Neural cell (in vitro differentiated cells): ENCODE measurements at regions not wholly inside any gene's neighbourhood (a gene's known extent, or its start where the extent isn't known, plus 50 kb on each side); places are given as distances from the start of the nearest gene placed in this dataset.

ENCODE experiments used
- H2AFZ ChIP-seq: fragments of 200-600, 300-800 bp; sonication (generic), shearing (Covaris generic); 2 replicates; pipeline ENCODE4 v1.6.0; 2014; ENCODE audit warnings: low read depth, mild to moderate bottlenecking, antibody characterized with exemption, low read length, moderate library complexity
- H3F3A ChIP-seq: fragments of 200-600 bp; shearing (Covaris generic); 2 replicates; pipeline ENCODE4 v1.6.1; 2016; ENCODE audit warnings: mild to moderate bottlenecking, moderate library complexity, mixed read lengths, antibody characterized with exemption, low read length; ENCODE audit not compliant: insufficient read depth, poor library complexity, severe bottlenecking
- H3K27ac ChIP-seq: fragments of 200-600, 300-800 bp; sonication (generic), shearing (Covaris generic); 2 replicates; pipeline ENCODE4 v1.5.1; 2014; ENCODE audit warnings: mild to moderate bottlenecking, low read length, moderate library complexity
- H3K27me3 ChIP-seq: fragments of 300-800, 200-600 bp; sonication (generic), shearing (Covaris generic); 2 replicates; pipeline ENCODE4 v1.6.0; 2014; ENCODE audit warnings: mild to moderate bottlenecking, low read depth, low read length, moderate library complexity; ENCODE audit not compliant: insufficient read depth
- H3K36me3 ChIP-seq: fragments of 300-800, 200-600 bp; sonication (generic), shearing (Covaris generic); 2 replicates; pipeline ENCODE4 v1.5.1; 2014; ENCODE audit warnings: mild to moderate bottlenecking, antibody characterized with exemption, low read length, moderate library complexity; ENCODE audit not compliant: insufficient read depth
- H3K4me2 ChIP-seq: fragments of 300-800, 200-600 bp; sonication (generic), shearing (Covaris generic); 2 replicates; pipeline ENCODE4 v1.6.0; 2014; ENCODE audit warnings: mild to moderate bottlenecking, low read length
- H3K4me3 ChIP-seq: fragments of 300-800, 200-600 bp; sonication (generic), shearing (Covaris generic); 2 replicates; pipeline ENCODE4 v1.5.1; 2014; ENCODE audit warnings: mild to moderate bottlenecking, low read length, moderate library complexity
- H3K79me2 ChIP-seq: fragments of 200-600 bp; shearing (Covaris generic); replicated peaks from 2 replicates; pipeline ENCODE4 v1.6.0; 2014; ENCODE audit warnings: mild to moderate bottlenecking, low read length, moderate library complexity; ENCODE audit not compliant: insufficient read depth
- H3K9ac ChIP-seq: fragments of 300-800, 200-600 bp; sonication (generic), shearing (Covaris generic); 2 replicates; pipeline ENCODE4 v1.6.1; 2016; ENCODE audit warnings: mild to moderate bottlenecking, low read length, mixed read lengths
- H3K9me2 ChIP-seq: fragments of 200-600 bp; shearing (Covaris generic); 2 replicates; pipeline ENCODE4 v1.6.1; 2016; ENCODE audit warnings: mild to moderate bottlenecking, low read length, mixed read lengths; ENCODE audit not compliant: insufficient read depth
- H3K9me3 ChIP-seq: fragments of 200-600, 300-800 bp; sonication (generic), shearing (Covaris generic); 2 replicates; pipeline ENCODE4 v1.6.1; 2016; ENCODE audit warnings: mild to moderate bottlenecking, mixed run types, low read length, moderate library complexity, mixed read lengths
- H4K20me1 ChIP-seq: fragments of 200-600 bp; shearing (Covaris generic); 2 replicates; pipeline ENCODE4 v1.6.1; 2016; ENCODE audit warnings: mild to moderate bottlenecking, mixed run types; ENCODE audit not compliant: insufficient read depth
- EP300 ChIP-seq: fragments of 450-650 bp; conservative IDR thresholded peaks from 2 replicates; pipeline ENCODE4 v1.6.1; 2014; ENCODE audit warnings: antibody characterized with exemption, mild to moderate bottlenecking, moderate library complexity; ENCODE audit not compliant: poor library complexity, severe bottlenecking
- EZH2 ChIP-seq: fragments of 200-600, 300-800 bp; shearing (Covaris generic), sonication (generic); IDR thresholded peaks from 2 replicates; pipeline ENCODE4 v1.6.1; 2014; ENCODE audit warnings: antibody characterized with exemption, low read length, borderline replicate concordance, mild to moderate bottlenecking; ENCODE audit not compliant: insufficient read depth, poor library complexity, severe bottlenecking
- MXI1 ChIP-seq: fragments of 450-650 bp; conservative IDR thresholded peaks from 2 replicates; pipeline ENCODE4 v1.6.1; 2014; ENCODE audit warnings: antibody characterized with exemption, mild to moderate bottlenecking; ENCODE audit not compliant: poor library complexity, severe bottlenecking
- POLR2AphosphoS5 ChIP-seq: IDR thresholded peaks from 2 replicates; pipeline ENCODE4 v1.6.1; 2012
- RAD21 ChIP-seq: fragments of 450-650 bp; conservative IDR thresholded peaks from 2 replicates; pipeline ENCODE4 v1.6.1; 2014; ENCODE audit warnings: antibody characterized with exemption, mild to moderate bottlenecking, moderate library complexity
- SMC3 ChIP-seq: fragments of 450-650 bp; conservative IDR thresholded peaks from 2 replicates; pipeline ENCODE4 v1.6.1; 2014; ENCODE audit warnings: antibody characterized with exemption, mild to moderate bottlenecking, moderate library complexity; ENCODE audit not compliant: poor library complexity
- TAF1 ChIP-seq: IDR thresholded peaks from 2 replicates; pipeline ENCODE4 v1.6.1; 2012; ENCODE audit warnings: low read depth
- TF ChIP-seq, protein P1 (sequence below): fragments of 450-650 bp; IDR thresholded peaks from 2 replicates; pipeline ENCODE4 v1.5.1; 2014; ENCODE audit warnings: antibody characterized with exemption, mild to moderate bottlenecking, moderate library complexity; ENCODE audit not compliant: poor library complexity, severe bottlenecking
- TF ChIP-seq, protein P2 (sequence below): IDR thresholded peaks from 2 replicates; pipeline ENCODE4 v1.6.1; 2012; ENCODE audit warnings: borderline replicate concordance

DNA sequence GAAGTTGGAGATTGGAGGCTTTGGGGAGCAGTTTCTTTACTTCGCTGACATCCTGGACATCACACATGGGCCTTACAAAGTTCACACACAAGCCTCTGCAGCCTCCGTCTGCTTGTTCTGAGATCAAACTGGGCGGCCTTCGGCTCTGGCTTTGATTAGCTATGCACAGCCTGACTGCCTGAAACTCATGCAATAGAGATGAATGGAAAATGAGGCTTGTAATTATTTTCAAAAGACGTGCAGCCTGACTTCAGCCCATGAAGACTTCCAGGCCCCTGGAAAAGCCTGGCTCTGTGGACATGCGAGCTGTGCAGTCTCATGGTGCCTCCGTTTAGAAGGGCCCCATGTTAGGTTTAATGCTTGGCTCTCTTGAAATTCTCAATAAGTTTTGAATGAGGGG lies 480.5 kb upstream of the SULF2 start:
- Histone ChIP-seq H3K4me3 (no peak overlapping the region), H3K9ac (no peak overlapping the region), H3K4me2 (no peak overlapping the region), H2AFZ (no peak overlapping the region), H3K27ac (no peak overlapping the region), H3F3A (no peaks in the 10 kb centered on the region), H3K79me2 (no peaks in the 10 kb centered on the region), H3K9me3 (no peaks in the 10 kb centered on the region), H4K20me1 (no peaks in the 10 kb centered on the region), H3K9me2 (no peaks in the 10 kb centered on the region), H3K27me3 (no peaks in the 10 kb centered on the region), H3K36me3 (no peaks in the 10 kb centered on the region)
- TF ChIP-seq SMC3, result no peak
- no peak for TF ChIP-seq RAD21
- no peak for TF ChIP-seq EZH2
- no peak for TF ChIP-seq MXI1
- no peak for TF ChIP-seq TAF1
- no peak for TF ChIP-seq POLR2AphosphoS5
- TF ChIP-seq EP300, result no peak
- TF ChIP-seq, protein P1, sequence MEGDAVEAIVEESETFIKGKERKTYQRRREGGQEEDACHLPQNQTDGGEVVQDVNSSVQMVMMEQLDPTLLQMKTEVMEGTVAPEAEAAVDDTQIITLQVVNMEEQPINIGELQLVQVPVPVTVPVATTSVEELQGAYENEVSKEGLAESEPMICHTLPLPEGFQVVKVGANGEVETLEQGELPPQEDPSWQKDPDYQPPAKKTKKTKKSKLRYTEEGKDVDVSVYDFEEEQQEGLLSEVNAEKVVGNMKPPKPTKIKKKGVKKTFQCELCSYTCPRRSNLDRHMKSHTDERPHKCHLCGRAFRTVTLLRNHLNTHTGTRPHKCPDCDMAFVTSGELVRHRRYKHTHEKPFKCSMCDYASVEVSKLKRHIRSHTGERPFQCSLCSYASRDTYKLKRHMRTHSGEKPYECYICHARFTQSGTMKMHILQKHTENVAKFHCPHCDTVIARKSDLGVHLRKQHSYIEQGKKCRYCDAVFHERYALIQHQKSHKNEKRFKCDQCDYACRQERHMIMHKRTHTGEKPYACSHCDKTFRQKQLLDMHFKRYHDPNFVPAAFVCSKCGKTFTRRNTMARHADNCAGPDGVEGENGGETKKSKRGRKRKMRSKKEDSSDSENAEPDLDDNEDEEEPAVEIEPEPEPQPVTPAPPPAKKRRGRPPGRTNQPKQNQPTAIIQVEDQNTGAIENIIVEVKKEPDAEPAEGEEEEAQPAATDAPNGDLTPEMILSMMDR, result no peak
- TF ChIP-seq, protein P2, sequence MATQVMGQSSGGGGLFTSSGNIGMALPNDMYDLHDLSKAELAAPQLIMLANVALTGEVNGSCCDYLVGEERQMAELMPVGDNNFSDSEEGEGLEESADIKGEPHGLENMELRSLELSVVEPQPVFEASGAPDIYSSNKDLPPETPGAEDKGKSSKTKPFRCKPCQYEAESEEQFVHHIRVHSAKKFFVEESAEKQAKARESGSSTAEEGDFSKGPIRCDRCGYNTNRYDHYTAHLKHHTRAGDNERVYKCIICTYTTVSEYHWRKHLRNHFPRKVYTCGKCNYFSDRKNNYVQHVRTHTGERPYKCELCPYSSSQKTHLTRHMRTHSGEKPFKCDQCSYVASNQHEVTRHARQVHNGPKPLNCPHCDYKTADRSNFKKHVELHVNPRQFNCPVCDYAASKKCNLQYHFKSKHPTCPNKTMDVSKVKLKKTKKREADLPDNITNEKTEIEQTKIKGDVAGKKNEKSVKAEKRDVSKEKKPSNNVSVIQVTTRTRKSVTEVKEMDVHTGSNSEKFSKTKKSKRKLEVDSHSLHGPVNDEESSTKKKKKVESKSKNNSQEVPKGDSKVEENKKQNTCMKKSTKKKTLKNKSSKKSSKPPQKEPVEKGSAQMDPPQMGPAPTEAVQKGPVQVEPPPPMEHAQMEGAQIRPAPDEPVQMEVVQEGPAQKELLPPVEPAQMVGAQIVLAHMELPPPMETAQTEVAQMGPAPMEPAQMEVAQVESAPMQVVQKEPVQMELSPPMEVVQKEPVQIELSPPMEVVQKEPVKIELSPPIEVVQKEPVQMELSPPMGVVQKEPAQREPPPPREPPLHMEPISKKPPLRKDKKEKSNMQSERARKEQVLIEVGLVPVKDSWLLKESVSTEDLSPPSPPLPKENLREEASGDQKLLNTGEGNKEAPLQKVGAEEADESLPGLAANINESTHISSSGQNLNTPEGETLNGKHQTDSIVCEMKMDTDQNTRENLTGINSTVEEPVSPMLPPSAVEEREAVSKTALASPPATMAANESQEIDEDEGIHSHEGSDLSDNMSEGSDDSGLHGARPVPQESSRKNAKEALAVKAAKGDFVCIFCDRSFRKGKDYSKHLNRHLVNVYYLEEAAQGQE, result no peak

DNA sequence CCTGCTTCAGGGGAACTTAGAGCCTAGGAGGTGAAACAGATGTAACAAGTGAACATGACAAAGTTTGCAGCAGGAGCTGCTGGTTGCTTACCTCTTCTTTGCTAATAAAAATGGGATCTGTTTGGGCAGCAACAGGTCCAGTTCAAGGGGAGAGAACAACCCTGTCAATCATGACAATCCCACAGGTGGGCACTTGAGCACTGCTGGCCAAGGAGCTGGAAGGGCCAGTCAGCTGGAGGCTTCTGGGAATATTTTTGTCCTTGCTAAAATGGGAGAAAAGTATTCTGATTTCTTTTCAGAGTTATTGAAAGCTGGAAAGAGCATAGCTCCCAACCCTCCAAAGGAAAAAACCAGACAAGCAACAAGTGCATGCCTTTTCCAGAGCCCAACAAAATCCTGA lies 477.7 kb upstream of the SULF2 start:
- no peak for TF ChIP-seq POLR2AphosphoS5
- Histone ChIP-seq H3F3A (no peaks in the 10 kb centered on the region), H3K27ac (no peak overlapping the region), H3K36me3 (no peaks in the 10 kb centered on the region), H3K27me3 (no peaks in the 10 kb centered on the region), H3K4me3 (no peak overlapping the region), H3K9me2 (no peaks in the 10 kb centered on the region), H3K79me2 (no peaks in the 10 kb centered on the region), H3K4me2 (no peak overlapping the region), H3K9me3 (no peaks in the 10 kb centered on the region), H2AFZ (no peak overlapping the region), H4K20me1 (no peaks in the 10 kb centered on the region), H3K9ac (no peak overlapping the region)

DNA sequence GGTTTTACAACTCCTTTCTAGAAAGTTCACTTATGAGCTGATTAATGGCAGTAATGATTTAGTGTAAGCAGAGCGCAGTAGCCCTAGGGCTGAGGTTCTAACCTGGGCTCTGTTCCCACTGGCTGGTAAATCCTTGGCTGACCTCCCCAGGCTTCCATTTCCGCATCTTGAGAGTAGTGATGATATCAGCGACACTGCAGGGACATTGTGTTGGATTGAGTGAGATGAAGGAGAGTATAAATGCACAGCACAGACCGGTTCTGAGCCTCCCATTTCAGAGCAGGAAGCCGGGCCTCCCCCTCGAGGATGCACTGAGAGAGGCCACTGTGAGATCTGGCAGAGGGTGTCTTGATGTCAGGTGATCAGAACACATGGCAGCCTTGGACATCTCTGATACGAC lies 477.2 kb upstream of the SULF2 start:
- Histone ChIP-seq H3K9me2 (no peaks in the 10 kb centered on the region), H2AFZ (no peak overlapping the region), H3K9me3 (no peaks in the 10 kb centered on the region), H3K27ac (no peak overlapping the region), H3K36me3 (no peaks in the 10 kb centered on the region), H3K4me2 (no peak overlapping the region), H3K27me3 (no peaks in the 10 kb centered on the region), H3F3A (no peaks in the 10 kb centered on the region), H4K20me1 (no peaks in the 10 kb centered on the region), H3K79me2 (no peaks in the 10 kb centered on the region), H3K4me3 (no peak overlapping the region), H3K9ac (no peak overlapping the region)
- TF ChIP-seq EP300 (no peak), EZH2 (no peak), TAF1 (no peak), POLR2AphosphoS5 (no peak), MXI1 (no peak), SMC3 (no peak), RAD21 (no peak)
- TF ChIP-seq, protein P2, result no peak
- TF ChIP-seq, protein P1, result no peak
